ENCODE measurements at regions not wholly inside any gene's neighbourhood (a gene's known extent, or its start where the extent isn't known, plus 50 kb on each side); places are given as distances from the start of the nearest gene placed in this dataset.

- peak; percentile 23 to 35 for DNase-seq (ENCODE audit: low read depth in 2 of 2)
- peak; percentile 5 for TF ChIP-seq CTCF (IDR thresholded peaks at IDR 0.05; ENCODE audit: low read depth, low read length)
- H3K4me3 ChIP-seq (replicated peaks in 1 of 2; ENCODE audit: low read depth in 2 of 2, low read length in 2 of 2), result no peak overlapping the region
Measured at GRCh38 chr18:42274488-42275137, 319.6 kb downstream of the PIK3C3 start.

- TF ChIP-seq CTCF (IDR thresholded peaks at IDR 0.05; ENCODE audit: low read depth, low read length), result no peak
Measured at GRCh38 chr18:42275138-42275535, 320.1 kb downstream of the PIK3C3 start.

GRCh38 chr18:42275949-42276730 lies 321.1 kb downstream of the PIK3C3 start:
- TF ChIP-seq CTCF (IDR thresholded peaks at IDR 0.05; ENCODE audit: low read depth, low read length), result no peak
- no peak for DNase-seq (ENCODE audit: low read depth in 2 of 2)
- H3K4me3 ChIP-seq (replicated peaks in 1 of 2; ENCODE audit: low read depth in 2 of 2, low read length in 2 of 2), result no peak overlapping the region

More at GRCh38 chr18:42275138-42275535, 320.1 kb downstream of the PIK3C3 start:
- H3K4me3 ChIP-seq (replicated peaks in 1 of 2; ENCODE audit: low read depth in 2 of 2, low read length in 2 of 2), result no peak overlapping the region
- no peak for DNase-seq (ENCODE audit: low read depth in 2 of 2)

GRCh38 chr18:42281124-42281523 lies 326.1 kb downstream of the PIK3C3 start:
- H3K4me3 ChIP-seq (replicated peaks in 1 of 2; ENCODE audit: low read depth in 2 of 2, low read length in 2 of 2), result no peak overlapping the region
- TF ChIP-seq CTCF (IDR thresholded peaks at IDR 0.05; ENCODE audit: low read depth, low read length), result no peak
- DNase-seq (ENCODE audit: low read depth in 2 of 2), result no peak

GRCh38 chr18:42281851-42282250 lies 326.8 kb downstream of the PIK3C3 start:
- no peak overlapping the region for H3K4me3 ChIP-seq (replicated peaks in 1 of 2; ENCODE audit: low read depth in 2 of 2, low read length in 2 of 2)
- TF ChIP-seq CTCF (IDR thresholded peaks at IDR 0.05; ENCODE audit: low read depth, low read length), result no peak
- no peak for DNase-seq (ENCODE audit: low read depth in 2 of 2)

GRCh38 chr18:42287047-42287446 lies 332.0 kb downstream of the PIK3C3 start:
- no peak overlapping the region for H3K4me3 ChIP-seq (replicated peaks in 1 of 2; ENCODE audit: low read depth in 2 of 2, low read length in 2 of 2)
- DNase-seq (ENCODE audit: low read depth in 2 of 2), result no peak
- TF ChIP-seq CTCF (IDR thresholded peaks at IDR 0.05; ENCODE audit: low read depth, low read length), result no peak
